ENCODE measurements at regions not wholly inside any gene's neighbourhood (a gene's known extent, or its start where the extent isn't known, plus 50 kb on each side); places are given as distances from the start of the nearest gene placed in this dataset.
"Not testable (repeated sequence)": the region's sequence is repeated elsewhere in the genome, so short reads cannot be mapped to it uniquely, and the experiment has no call there.

- DNase-seq: no peak
Observed at GRCh38 chr3:82496890-82497560, 735.6 kb upstream of the GBE1 start.

- no peak for DNase-seq
Observed at GRCh38 chr3:82495655-82496054, 734.2 kb upstream of the GBE1 start.

GRCh38 chr3:82494977-82495489, 733.6 kb upstream of the GBE1 start:
- no peak for DNase-seq

- no peak for DNase-seq
Observed at GRCh38 chr3:82493858-82494257, 732.4 kb upstream of the GBE1 start.

- DNase-seq: peak; percentile 8
Observed at GRCh38 chr3:82475306-82475705, 713.9 kb upstream of the GBE1 start.

- peak; percentile 45 for DNase-seq
Observed at GRCh38 chr3:82474711-82475110, 713.3 kb upstream of the GBE1 start.

- DNase-seq: no peak
Observed at GRCh38 chr3:82473864-82474541, 712.6 kb upstream of the GBE1 start.

GRCh38 chr3:82467051-82467450, 705.6 kb upstream of the GBE1 start:
- DNase-seq: no peak

GRCh38 chr3:82462977-82463376, 701.5 kb upstream of the GBE1 start:
- DNase-seq: no peak

GRCh38 chr3:82461049-82461889, 699.8 kb upstream of the GBE1 start:
- no peak for DNase-seq

- no peak for DNase-seq
Observed at GRCh38 chr3:82448320-82448719, 686.9 kb upstream of the GBE1 start.

GRCh38 chr3:82428821-82429220, 667.4 kb upstream of the GBE1 start:
- not testable (repeated sequence) for DNase-seq

GRCh38 chr3:82424031-82424339, 662.5 kb upstream of the GBE1 start:
- DNase-seq: no peak

- no peak for DNase-seq
Observed at GRCh38 chr3:82423268-82424030, 662.0 kb upstream of the GBE1 start.

- DNase-seq: no peak
Observed at GRCh38 chr3:82416830-82417229, 655.4 kb upstream of the GBE1 start.

- no peak for DNase-seq
Observed at GRCh38 chr3:82416349-82416748, 654.9 kb upstream of the GBE1 start.

- no peak for DNase-seq
Observed at GRCh38 chr3:82413171-82413570, 651.7 kb upstream of the GBE1 start.

- no peak for DNase-seq
Observed at GRCh38 chr3:82410366-82410765, 648.9 kb upstream of the GBE1 start.

GRCh38 chr3:82409842-82410241, 648.4 kb upstream of the GBE1 start:
- no peak for DNase-seq

GRCh38 chr3:82392203-82392775, 630.8 kb upstream of the GBE1 start:
- no peak for DNase-seq

GRCh38 chr3:82390868-82391267, 629.4 kb upstream of the GBE1 start:
- DNase-seq: no peak

- DNase-seq: no peak
Observed at GRCh38 chr3:82386647-82387046, 625.2 kb upstream of the GBE1 start.

Measured in fibroblast of skin of scalp (primary cell).